ENCODE measurements at regions not wholly inside any gene's neighbourhood (a gene's known extent, or its start where the extent isn't known, plus 50 kb on each side); places are given as distances from the start of the nearest gene placed in this dataset.

DNA sequence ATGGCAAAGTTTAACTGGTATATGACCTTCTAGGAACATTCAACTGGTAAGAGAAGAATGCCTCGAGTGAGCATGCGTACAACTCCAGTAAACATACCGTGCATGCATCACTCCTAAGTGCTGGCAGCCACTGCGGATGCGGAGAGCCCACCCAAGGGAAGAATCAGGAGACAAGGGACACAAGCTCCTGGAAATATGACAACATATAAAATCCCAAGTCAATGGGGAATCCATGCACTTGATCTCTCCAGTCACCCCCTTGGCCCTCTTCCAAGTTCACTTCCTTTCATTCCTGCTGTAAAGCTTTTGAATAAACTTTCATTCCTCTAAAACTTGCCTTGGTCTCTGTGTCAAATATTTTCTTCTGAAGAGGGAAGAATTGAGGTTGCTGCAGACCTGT is 168.7 kb upstream of the TMCC3 start:
- no peak for TF ChIP-seq ZBTB7A (IDR thresholded peaks at IDR 0.05; ENCODE audit: low read depth)
- TF ChIP-seq TEAD4 (IDR thresholded peaks at IDR 0.05), result no peak
- TF ChIP-seq TCF12 (IDR thresholded peaks at IDR 0.05; ENCODE audit: low read depth), result no peak

GRCh38 chr12:94817695-94818075 is 167.3 kb upstream of the TMCC3 start:
- no peak for TF ChIP-seq RAD21 (IDR thresholded peaks at IDR 0.05; ENCODE audit: low read depth)
- no peak for TF ChIP-seq TCF12 (IDR thresholded peaks at IDR 0.05; ENCODE audit: low read depth)
- no peak for TF ChIP-seq CREB1 (IDR thresholded peaks at IDR 0.05; ENCODE audit: low read depth)
- no peak for TF ChIP-seq TEAD4 (IDR thresholded peaks at IDR 0.05)
- TF ChIP-seq NFIC (IDR thresholded peaks at IDR 0.05), result no peak
- no peak for TF ChIP-seq ZBTB7A (IDR thresholded peaks at IDR 0.05; ENCODE audit: low read depth)
- TF ChIP-seq, protein P1, sequence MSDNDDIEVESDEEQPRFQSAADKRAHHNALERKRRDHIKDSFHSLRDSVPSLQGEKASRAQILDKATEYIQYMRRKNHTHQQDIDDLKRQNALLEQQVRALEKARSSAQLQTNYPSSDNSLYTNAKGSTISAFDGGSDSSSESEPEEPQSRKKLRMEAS (IDR thresholded peaks at IDR 0.05), result no peak
- TF ChIP-seq FOXM1 (IDR thresholded peaks at IDR 0.05; ENCODE audit: borderline replicate concordance, low read depth), result no peak

DNA sequence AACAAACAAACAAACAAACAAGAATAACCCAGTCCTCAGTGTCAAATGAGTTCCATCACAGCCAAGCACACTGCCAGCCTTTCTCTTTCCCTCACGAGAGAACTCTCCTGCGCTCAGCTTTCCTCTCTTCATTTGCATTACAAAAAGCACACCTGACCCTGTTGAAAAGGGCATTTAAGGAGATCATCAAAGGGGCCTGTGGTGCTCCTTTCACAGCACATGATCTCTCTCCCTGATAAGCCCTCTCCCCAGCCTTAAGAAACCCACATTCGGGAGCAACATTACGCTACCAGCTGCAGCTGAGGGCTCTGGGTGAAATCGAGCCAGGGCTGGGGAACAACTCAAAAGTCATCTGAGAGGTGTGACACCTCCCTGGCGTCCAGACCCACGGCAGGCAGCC is 165.6 kb upstream of the TMCC3 start:
- TF ChIP-seq CREB1 (IDR thresholded peaks at IDR 0.05; ENCODE audit: low read depth), result no peak
- TF ChIP-seq RAD21 (IDR thresholded peaks at IDR 0.05; ENCODE audit: low read depth), result no peak
- no peak for TF ChIP-seq TAF1 (IDR thresholded peaks at IDR 0.05; ENCODE audit: low read depth)
- TF ChIP-seq REST (IDR thresholded peaks at IDR 0.05; ENCODE audit: low read depth), result no peak
- TF ChIP-seq TCF12 (IDR thresholded peaks at IDR 0.05; ENCODE audit: low read depth), result no peak
- TF ChIP-seq YY1 (IDR thresholded peaks at IDR 0.05; ENCODE audit: low read depth), result no peak
- TF ChIP-seq CEBPB (IDR thresholded peaks at IDR 0.05), result no peak
- TF ChIP-seq, protein P1 (IDR thresholded peaks at IDR 0.05), result no peak
- no peak for TF ChIP-seq TEAD4 (IDR thresholded peaks at IDR 0.05)

DNA sequence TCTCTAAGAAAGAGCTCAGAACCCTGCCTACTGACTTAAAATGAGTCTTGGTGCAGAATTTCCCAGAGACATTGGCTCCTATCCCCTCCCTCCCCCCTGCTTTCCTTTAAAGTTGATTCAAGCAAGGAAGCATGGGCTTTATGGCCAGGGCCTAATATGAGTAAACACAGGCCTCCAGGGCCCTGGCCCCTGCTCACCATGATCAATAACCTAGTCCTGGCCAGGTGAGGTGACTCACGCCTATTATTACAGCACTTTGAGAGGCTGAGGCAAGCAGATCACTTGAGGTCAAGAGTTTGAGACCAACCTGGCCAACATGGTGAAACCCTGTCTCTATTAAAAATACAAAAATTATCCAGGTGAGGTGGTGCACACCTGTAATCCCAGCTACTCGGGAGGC is 165.1 kb upstream of the TMCC3 start:
- TF ChIP-seq EP300 (IDR thresholded peaks at IDR 0.05; ENCODE audit: borderline replicate concordance), result no peak
- TF ChIP-seq, protein P1 (IDR thresholded peaks at IDR 0.05), result no peak
- TF ChIP-seq TEAD4 (IDR thresholded peaks at IDR 0.05), result no peak
- TF ChIP-seq ZBTB7A (IDR thresholded peaks at IDR 0.05; ENCODE audit: low read depth), result no peak
- no peak for TF ChIP-seq RAD21 (IDR thresholded peaks at IDR 0.05; ENCODE audit: low read depth)
- no peak for TF ChIP-seq FOXM1 (IDR thresholded peaks at IDR 0.05; ENCODE audit: borderline replicate concordance, low read depth)
- no peak for TF ChIP-seq CREB1 (IDR thresholded peaks at IDR 0.05; ENCODE audit: low read depth)
- no peak for TF ChIP-seq EGR1 (IDR thresholded peaks at IDR 0.05)
- TF ChIP-seq YY1 (IDR thresholded peaks at IDR 0.05; ENCODE audit: low read depth), result no peak
- TF ChIP-seq TAF1 (IDR thresholded peaks at IDR 0.05; ENCODE audit: low read depth), result no peak
- no peak for TF ChIP-seq TCF12 (IDR thresholded peaks at IDR 0.05; ENCODE audit: low read depth)
- no peak for TF ChIP-seq CEBPB (IDR thresholded peaks at IDR 0.05)
- TF ChIP-seq REST (IDR thresholded peaks at IDR 0.05; ENCODE audit: low read depth), result no peak
- TF ChIP-seq, protein P2, sequence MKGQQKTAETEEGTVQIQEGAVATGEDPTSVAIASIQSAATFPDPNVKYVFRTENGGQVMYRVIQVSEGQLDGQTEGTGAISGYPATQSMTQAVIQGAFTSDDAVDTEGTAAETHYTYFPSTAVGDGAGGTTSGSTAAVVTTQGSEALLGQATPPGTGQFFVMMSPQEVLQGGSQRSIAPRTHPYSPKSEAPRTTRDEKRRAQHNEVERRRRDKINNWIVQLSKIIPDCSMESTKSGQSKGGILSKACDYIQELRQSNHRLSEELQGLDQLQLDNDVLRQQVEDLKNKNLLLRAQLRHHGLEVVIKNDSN (IDR thresholded peaks at IDR 0.05), result no peak
- no peak for TF ChIP-seq NFIC (IDR thresholded peaks at IDR 0.05)

GRCh38 chr12:94813314-94813713 is 163.0 kb upstream of the TMCC3 start:
- TF ChIP-seq, protein P2 (IDR thresholded peaks at IDR 0.05), result no peak

- TF ChIP-seq ZBTB7A (IDR thresholded peaks at IDR 0.05; ENCODE audit: low read depth) (no peak), YY1 (IDR thresholded peaks at IDR 0.05; ENCODE audit: low read depth) (no peak), CEBPB (IDR thresholded peaks at IDR 0.05) (no peak), TEAD4 (IDR thresholded peaks at IDR 0.05) (no peak), EGR1 (IDR thresholded peaks at IDR 0.05) (no peak), RAD21 (IDR thresholded peaks at IDR 0.05; ENCODE audit: low read depth) (no peak), REST (IDR thresholded peaks at IDR 0.05; ENCODE audit: low read depth) (no peak), FOXM1 (IDR thresholded peaks at IDR 0.05; ENCODE audit: borderline replicate concordance, low read depth) (no peak), CREB1 (IDR thresholded peaks at IDR 0.05; ENCODE audit: low read depth) (no peak), EP300 (IDR thresholded peaks at IDR 0.05; ENCODE audit: borderline replicate concordance) (no peak), TAF1 (IDR thresholded peaks at IDR 0.05; ENCODE audit: low read depth) (no peak)
- TF ChIP-seq, protein P2 (IDR thresholded peaks at IDR 0.05), result no peak
- TF ChIP-seq, protein P1 (IDR thresholded peaks at IDR 0.05), result no peak
These were observed 162.0 kb upstream of the TMCC3 start for GRCh38 chr12:94812345-94812744.

Data from Ishikawa (cell line).